GM19238 (cell line): ENCODE measurements at regions not wholly inside any gene's neighbourhood (a gene's known extent, or its start where the extent isn't known, plus 50 kb on each side); places are given as distances from the start of the nearest gene placed in this dataset.
"Not testable (repeated sequence)": the region's sequence is repeated elsewhere in the genome, so short reads cannot be mapped to it uniquely, and the experiment has no call there.

Source experiments
- DNase-seq: peaks from one replicate; pipeline ENCODE4 v3.0.0; 2011; ENCODE audit warnings: low spot score; ENCODE audit not compliant: insufficient read length

GRCh38 chr2:236408090-236408489 lies 143.9 kb upstream of the ASB18 start:
- no peak for DNase-seq

- DNase-seq = no peak
Measured at GRCh38 chr2:236408786-236409185, 144.6 kb upstream of the ASB18 start.

DNA sequence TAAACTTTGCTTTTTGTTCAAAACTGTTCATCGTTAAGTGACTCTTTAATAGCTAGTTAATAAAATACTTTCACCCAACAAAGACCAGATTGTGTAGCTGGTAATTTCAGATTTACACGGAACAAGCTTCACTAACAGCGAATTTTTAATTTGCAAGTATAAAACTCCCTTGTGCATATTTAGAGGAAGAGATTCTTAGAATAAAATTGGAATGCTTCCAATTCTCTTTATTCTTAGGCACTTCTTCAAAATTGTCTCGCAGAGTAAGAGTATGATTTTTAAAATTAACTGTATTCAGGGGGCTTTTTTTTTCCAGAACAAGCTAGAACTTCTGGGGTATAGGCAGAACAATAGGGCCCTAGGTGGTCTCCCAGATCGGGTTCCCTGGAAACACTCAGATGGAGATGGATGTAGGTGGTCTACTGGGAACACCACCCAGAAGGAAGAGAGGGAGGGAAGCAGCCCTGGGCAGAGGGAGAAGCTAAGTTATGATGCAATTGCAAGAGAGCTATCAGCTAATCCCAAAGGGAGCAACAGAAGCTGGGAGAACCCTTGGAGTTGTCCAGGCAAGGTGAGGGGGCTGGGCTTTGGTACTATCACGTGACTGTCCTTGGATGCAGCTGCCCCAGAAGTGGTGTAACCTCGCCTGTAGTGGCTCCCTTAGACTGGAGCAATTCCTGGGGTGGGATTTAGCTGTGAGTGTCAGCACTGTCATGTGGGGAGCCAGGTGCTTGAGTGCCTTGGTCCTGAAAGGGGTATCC lies 151.7 kb upstream of the ASB18 start:
- no peak for DNase-seq

DNA sequence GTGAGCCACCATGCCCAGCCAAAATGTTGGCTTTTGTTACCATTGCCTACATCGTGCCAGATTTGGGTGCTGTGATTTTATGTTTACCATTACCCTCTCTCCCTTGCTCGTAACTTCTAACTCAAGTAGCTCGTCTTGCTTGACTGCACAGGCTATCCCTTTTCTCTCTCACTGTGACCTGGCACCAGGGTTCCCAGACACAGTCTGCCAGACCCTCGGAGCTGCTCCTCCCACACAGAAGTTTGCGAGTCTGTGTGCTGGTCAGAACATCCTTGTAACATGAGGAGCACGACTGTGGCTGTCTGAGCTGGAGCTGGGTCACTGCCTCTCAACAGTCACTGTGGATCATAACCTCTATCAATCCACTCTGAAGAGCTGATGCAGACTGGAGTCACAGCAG lies 152.5 kb upstream of the ACKR3 start:
- no peak for DNase-seq

GRCh38 chr2:236430584-236430983 lies 139.0 kb upstream of the ACKR3 start:
- DNase-seq = no peak

GRCh38 chr2:236434593-236434992 lies 135.0 kb upstream of the ACKR3 start:
- DNase-seq = no peak

DNA sequence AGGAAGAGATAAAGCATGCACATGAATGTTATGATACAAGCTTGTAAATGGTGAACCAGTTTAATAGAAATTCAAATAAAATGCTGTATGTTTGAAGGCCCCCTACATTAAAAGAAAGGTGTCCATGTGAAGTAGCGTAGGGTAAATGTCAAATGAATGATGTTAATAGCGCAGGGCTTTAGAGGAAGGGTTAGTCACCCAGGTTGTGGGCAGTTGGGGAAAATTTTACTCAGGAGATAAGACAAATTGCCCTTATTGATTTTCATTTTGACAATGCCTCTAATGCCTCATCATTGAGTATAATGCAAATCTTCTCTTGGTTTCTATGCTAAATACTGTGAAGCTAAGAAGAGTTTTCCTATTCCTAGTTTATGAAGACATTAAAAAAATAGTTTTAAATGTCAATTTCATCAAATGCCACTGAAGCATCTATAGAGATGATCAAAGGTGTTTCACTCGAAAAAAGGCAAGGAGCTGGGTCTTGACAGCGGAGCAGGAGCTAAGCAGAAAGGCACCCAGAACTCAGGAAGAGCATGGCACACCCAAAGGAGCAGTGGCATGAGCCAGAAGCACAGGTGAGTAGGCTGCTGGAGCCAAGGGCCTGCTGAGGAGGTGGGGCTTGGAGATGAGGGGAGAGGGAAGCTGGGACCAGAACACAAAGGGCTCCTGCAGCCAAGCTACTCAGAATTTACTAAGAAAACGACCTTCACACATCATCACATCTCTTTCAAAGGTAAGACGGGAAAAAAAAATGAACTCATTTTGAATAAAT lies 129.3 kb upstream of the ACKR3 start:
- no peak for DNase-seq

DNA sequence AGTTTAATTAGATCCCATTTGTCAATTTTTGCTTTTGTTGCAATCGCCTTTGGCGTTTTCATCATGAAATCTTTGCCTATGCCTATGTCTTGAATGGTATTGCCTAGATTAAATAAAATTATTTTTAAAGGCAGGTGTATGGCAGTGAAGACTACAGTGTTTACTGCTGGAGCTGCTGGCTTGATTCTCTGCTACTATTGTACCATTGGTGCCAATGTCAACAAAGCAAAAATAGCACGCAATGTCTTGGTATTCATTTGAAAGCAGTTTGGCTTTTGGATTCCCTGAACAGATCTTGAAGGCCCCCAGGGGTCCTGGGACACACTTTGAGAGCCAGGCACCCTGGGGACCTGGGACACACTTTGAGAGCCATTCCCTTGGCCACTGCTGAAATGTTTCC lies 125.4 kb upstream of the ACKR3 start:
- DNase-seq = no peak

- DNase-seq = no peak
Measured at GRCh38 chr2:236445678-236446077, 123.9 kb upstream of the ACKR3 start.

DNA sequence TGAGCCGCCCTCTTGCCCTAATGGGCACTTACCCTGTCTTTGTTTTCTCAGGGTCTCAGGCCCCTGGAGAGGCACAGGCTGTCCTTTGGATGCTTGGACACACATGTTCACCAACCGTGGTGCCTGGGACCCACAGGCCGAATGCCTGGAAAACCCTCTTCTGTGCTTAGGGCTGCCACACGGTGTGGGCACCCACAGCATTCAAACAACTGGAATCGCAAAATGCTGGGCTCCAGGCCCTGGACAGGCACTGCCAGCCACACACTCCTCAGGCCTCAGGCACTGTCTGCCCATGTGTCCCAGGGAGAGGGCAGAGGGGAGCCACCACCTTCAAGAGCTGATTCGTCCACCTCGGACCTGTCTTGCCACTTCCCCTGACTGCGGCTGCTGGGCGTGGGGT lies 123.1 kb upstream of the ACKR3 start:
- no peak for DNase-seq

- no peak for DNase-seq
Measured at GRCh38 chr2:236449167-236449761, 120.4 kb upstream of the ACKR3 start.

DNA sequence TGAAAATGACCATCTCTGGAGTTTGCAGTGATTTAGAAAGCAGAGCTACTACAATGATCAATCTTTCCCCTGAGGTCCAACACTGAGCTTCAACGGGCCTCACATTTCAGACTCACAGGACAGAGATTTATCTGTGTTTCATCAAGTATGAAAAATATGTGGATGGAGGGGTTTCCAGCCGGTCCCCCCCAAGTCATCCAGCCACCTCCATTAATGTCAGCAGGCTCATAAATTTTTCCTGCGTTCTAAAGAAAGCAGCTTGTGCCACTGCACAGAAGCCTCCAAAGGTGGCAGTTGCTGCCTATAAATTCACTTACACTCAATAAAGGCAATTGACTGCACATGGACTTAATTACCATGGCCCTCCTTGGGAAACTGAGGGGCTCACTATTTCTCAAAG lies 117.4 kb upstream of the ACKR3 start:
- DNase-seq = no peak

DNA sequence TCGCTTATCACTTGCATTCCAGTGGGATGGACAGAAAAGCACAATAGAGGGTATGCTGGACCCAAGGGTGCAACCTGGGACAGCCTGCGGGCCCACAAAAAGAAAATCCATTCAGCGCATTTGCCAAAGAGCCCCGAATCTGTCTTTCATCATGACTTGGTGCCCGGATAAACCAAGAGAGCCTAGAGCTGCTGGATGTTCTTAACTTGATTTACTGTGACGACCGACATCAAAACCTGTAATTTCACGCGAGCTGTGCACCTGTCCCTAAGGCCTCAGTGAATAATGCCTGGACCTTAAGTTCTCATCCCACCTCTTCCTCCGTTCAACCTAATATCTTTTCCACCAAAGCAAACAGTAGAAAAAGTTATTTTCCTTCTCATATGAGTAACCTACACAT lies 115.5 kb upstream of the ACKR3 start:
- DNase-seq = no peak

DNA sequence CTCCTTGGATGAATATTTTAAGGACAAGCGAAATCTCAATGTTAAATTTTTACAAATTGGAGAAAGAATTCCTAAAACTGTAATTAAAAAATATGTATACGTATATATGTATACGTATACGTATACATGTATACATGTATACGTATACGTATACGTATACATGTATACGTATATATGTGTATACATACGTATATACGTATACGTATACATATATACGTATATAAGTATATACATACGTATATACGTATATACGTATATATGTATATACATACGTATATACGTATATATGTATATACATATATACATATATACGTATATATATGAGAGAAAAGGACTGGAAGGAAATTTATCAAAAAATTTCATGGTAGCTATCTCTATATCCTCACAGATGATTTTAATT lies 110.2 kb upstream of the ACKR3 start:
- no peak for DNase-seq

GRCh38 chr2:236464140-236464539 lies 105.5 kb upstream of the ACKR3 start:
- no peak for DNase-seq

GRCh38 chr2:236472720-236473495 lies 96.7 kb upstream of the ACKR3 start:
- DNase-seq = no peak

DNA sequence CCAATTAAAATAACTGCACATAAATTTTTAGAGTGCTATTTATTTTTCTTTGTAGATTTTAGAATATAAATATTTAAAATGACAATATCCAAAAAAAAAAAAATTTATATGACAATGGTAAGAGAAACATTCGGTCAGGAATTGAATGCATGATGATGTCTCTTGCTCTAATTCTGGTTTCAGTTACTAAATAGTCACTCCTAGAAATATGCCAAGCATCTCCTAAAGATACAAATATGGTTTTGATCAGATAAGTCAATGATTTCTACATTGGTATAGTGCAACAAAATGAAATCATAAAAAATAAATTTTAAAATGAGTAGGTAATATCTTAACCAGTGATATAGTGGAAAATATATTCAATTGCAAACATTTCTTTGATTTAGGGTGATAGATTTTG lies 95.9 kb upstream of the ACKR3 start:
- DNase-seq = no peak

GRCh38 chr2:236479814-236480213 lies 89.8 kb upstream of the ACKR3 start:
- no peak for DNase-seq

DNA sequence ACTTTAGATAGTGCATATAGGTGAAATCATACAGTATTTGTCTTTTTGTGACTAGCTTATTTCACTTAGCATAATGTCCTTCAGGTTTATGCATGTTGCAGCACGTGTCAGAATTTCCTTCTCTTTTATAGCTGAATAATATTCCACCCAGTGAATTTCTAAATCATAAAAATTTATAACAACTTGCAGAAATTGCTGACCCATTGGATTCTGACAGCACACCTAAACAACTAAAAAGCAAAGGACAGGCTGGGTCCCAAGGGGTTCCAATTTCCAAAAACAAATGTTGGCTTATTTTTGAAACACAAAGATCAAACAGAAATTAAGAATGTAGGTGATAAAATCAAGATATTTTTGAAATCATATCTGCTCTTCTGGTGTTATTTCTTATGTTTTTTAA lies 86.5 kb upstream of the ACKR3 start:
- no peak for DNase-seq

- DNase-seq = no peak
Measured at GRCh38 chr2:236485519-236485918, 84.1 kb upstream of the ACKR3 start.

DNA sequence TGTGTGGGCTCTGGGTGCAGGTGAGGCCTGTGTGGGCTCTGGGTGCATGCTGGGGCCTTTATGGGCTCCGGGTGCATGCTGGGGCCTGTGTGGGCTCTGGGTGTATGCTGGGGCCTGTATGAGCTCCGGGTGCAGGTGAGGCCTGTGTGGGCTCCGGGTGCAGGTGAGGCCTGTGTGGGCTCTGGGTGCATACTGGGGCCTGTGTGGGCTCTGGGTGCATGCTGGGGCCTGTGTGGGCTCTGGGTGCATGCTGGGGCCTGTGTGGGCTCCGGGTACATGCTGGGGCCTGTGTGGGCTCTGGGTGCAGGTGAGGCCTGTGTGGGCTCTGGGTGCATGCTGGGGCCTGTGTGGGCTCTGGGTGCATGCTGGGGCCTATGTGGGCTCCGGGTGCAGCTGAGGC lies 80.5 kb upstream of the ACKR3 start:
- not testable (repeated sequence) for DNase-seq

GRCh38 chr2:236489895-236490404 lies 79.7 kb upstream of the ACKR3 start:
- no peak for DNase-seq
